Fibroblast of pulmonary artery (primary cell): ENCODE measurements at regions not wholly inside any gene's neighbourhood (a gene's known extent, or its start where the extent isn't known, plus 50 kb on each side); places are given as distances from the start of the nearest gene placed in this dataset.

ENCODE experiments used
- DNase-seq: peaks from one replicate; pipeline ENCODE4 v3.0.0-alpha.2; 2010; ENCODE audit warnings: low read depth
- H3K4me3 ChIP-seq: replicated peaks from 2 replicates; pipeline ENCODE4 v1.5.1; 2011; ENCODE audit warnings: low read depth, mild to moderate bottlenecking, control low read depth, low read length, moderate library complexity
- CTCF ChIP-seq: IDR thresholded peaks from 2 replicates; pipeline ENCODE4 v1.5.1; 2011; ENCODE audit warnings: mild to moderate bottlenecking, control low read depth, low read length, inconsistent platforms; ENCODE audit errors: missing control alignments

- DNase-seq = no peak
- H3K4me3 ChIP-seq = no peak overlapping the region
- no peak for TF ChIP-seq CTCF
These were observed 597.8 kb downstream of the ETNK1 start for GRCh38 chr12:23222801-23223200.

GRCh38 chr12:23228101-23228500, 603.1 kb downstream of the ETNK1 start:
- DNase-seq = no peak
- H3K4me3 ChIP-seq = no peak overlapping the region
- no peak for TF ChIP-seq CTCF

- DNase-seq = no peak
- TF ChIP-seq CTCF = no peak
- no peak overlapping the region for H3K4me3 ChIP-seq
These were observed 605.9 kb downstream of the ETNK1 start for GRCh38 chr12:23230899-23231298.

GRCh38 chr12:23236066-23236780, 611.3 kb downstream of the ETNK1 start:
- TF ChIP-seq CTCF = no peak

GRCh38 chr12:23236811-23237210, 611.8 kb downstream of the ETNK1 start:
- DNase-seq = no peak
- no peak for TF ChIP-seq CTCF
- H3K4me3 ChIP-seq = no peak overlapping the region

More at GRCh38 chr12:23236066-23236780, 611.3 kb downstream of the ETNK1 start:
- DNase-seq = no peak
- H3K4me3 ChIP-seq = no peak overlapping the region

GRCh38 chr12:23238190-23238589, 613.2 kb downstream of the ETNK1 start:
- H3K4me3 ChIP-seq = no peak overlapping the region
- no peak for TF ChIP-seq CTCF
- no peak for DNase-seq

GRCh38 chr12:23238957-23239356, 614.0 kb downstream of the ETNK1 start:
- H3K4me3 ChIP-seq = no peak overlapping the region
- DNase-seq = no peak
- TF ChIP-seq CTCF = no peak
